ENCODE measurements at regions not wholly inside any gene's neighbourhood (a gene's known extent, or its start where the extent isn't known, plus 50 kb on each side); places are given as distances from the start of the nearest gene placed in this dataset.

GRCh38 chr7:84250452-84250851, 55.9 kb upstream of the SEMA3A start:
- H3K27ac ChIP-seq (ENCODE audit: low read length), result no peak overlapping the region
- H2AFZ ChIP-seq (ENCODE audit: low read depth, low read length), result no peak overlapping the region
- no peaks in the 10 kb centered on the region for H3K36me3 ChIP-seq (ENCODE audit: insufficient read depth, low read length)
- no peaks in the 10 kb centered on the region for H4K20me1 ChIP-seq (ENCODE audit: insufficient read depth, low read length)
- H3K9ac ChIP-seq (ENCODE audit: low read depth, low read length), result no peak overlapping the region
- no peaks in the 10 kb centered on the region for H3K79me2 ChIP-seq (ENCODE audit: insufficient read depth, low read length)
- H3K27me3 ChIP-seq (ENCODE audit: insufficient read depth, low read length, poor library complexity), result no peaks in the 10 kb centered on the region
- no peaks in the 10 kb centered on the region for H3K4me1 ChIP-seq (ENCODE audit: insufficient read depth, low read length)
- H3K9me3 ChIP-seq (ENCODE audit: insufficient read depth, low read length, severe bottlenecking), result no peaks in the 10 kb centered on the region
- H3K4me2 ChIP-seq (ENCODE audit: insufficient read depth, low read length), result no peak overlapping the region
- no peak for ATAC-seq (ENCODE audit: insufficient read depth, low read depth)
- no peak for DNase-seq
- TF ChIP-seq EZH2 (IDR thresholded peaks at IDR 0.05; ENCODE audit: borderline replicate concordance, low read depth, low read length, severe bottlenecking) (no peak), CTCF (IDR thresholded peaks at IDR 0.05; ENCODE audit: borderline replicate concordance, extremely low read depth, low read length, poor library complexity, severe bottlenecking) (no peak)
- H3K4me3 ChIP-seq (ENCODE audit: low read depth in 1 of 2, low read length in 2 of 2), result no peak overlapping the region

GRCh38 chr7:84249656-84250055, 55.1 kb upstream of the SEMA3A start:
- no peaks in the 10 kb centered on the region for H3K4me1 ChIP-seq (ENCODE audit: insufficient read depth, low read length)
- TF ChIP-seq EZH2 (IDR thresholded peaks at IDR 0.05; ENCODE audit: borderline replicate concordance, low read depth, low read length, severe bottlenecking), result no peak
- no peak for TF ChIP-seq CTCF (IDR thresholded peaks at IDR 0.05; ENCODE audit: borderline replicate concordance, extremely low read depth, low read length, poor library complexity, severe bottlenecking)

GRCh38 chr7:84248843-84249242, 54.3 kb upstream of the SEMA3A start:
- no peaks in the 10 kb centered on the region for H3K36me3 ChIP-seq (ENCODE audit: insufficient read depth, low read length)
- DNase-seq (no peak), ATAC-seq (ENCODE audit: insufficient read depth, low read depth) (no peak)
- H3K27ac ChIP-seq (ENCODE audit: low read length), result no peak overlapping the region
- H3K4me3 ChIP-seq (ENCODE audit: low read depth in 1 of 2, low read length in 2 of 2), result no peak overlapping the region
- no peak overlapping the region for H2AFZ ChIP-seq (ENCODE audit: low read depth, low read length)
- no peak overlapping the region for H3K9ac ChIP-seq (ENCODE audit: low read depth, low read length)
- no peak overlapping the region for H3K4me2 ChIP-seq (ENCODE audit: insufficient read depth, low read length)
- TF ChIP-seq EZH2 (IDR thresholded peaks at IDR 0.05; ENCODE audit: borderline replicate concordance, low read depth, low read length, severe bottlenecking), result no peak
- no peak for TF ChIP-seq CTCF (IDR thresholded peaks at IDR 0.05; ENCODE audit: borderline replicate concordance, extremely low read depth, low read length, poor library complexity, severe bottlenecking)
- H4K20me1 ChIP-seq (ENCODE audit: insufficient read depth, low read length), result no peaks in the 10 kb centered on the region
- no peaks in the 10 kb centered on the region for H3K79me2 ChIP-seq (ENCODE audit: insufficient read depth, low read length)
- no peaks in the 10 kb centered on the region for H3K27me3 ChIP-seq (ENCODE audit: insufficient read depth, low read length, poor library complexity)
- H3K9me3 ChIP-seq (ENCODE audit: insufficient read depth, low read length, severe bottlenecking), result no peaks in the 10 kb centered on the region
- H3K4me1 ChIP-seq (ENCODE audit: insufficient read depth, low read length), result no peaks in the 10 kb centered on the region

More at GRCh38 chr7:84249656-84250055, 55.1 kb upstream of the SEMA3A start:
- H3K27me3 ChIP-seq (ENCODE audit: insufficient read depth, low read length, poor library complexity), result no peaks in the 10 kb centered on the region
- no peak overlapping the region for H3K4me2 ChIP-seq (ENCODE audit: insufficient read depth, low read length)
- no peak overlapping the region for H3K9ac ChIP-seq (ENCODE audit: low read depth, low read length)
- no peaks in the 10 kb centered on the region for H4K20me1 ChIP-seq (ENCODE audit: insufficient read depth, low read length)
- no peak overlapping the region for H3K4me3 ChIP-seq (ENCODE audit: low read depth in 1 of 2, low read length in 2 of 2)
- H2AFZ ChIP-seq (ENCODE audit: low read depth, low read length), result no peak overlapping the region
- no peaks in the 10 kb centered on the region for H3K79me2 ChIP-seq (ENCODE audit: insufficient read depth, low read length)
- no peak overlapping the region for H3K27ac ChIP-seq (ENCODE audit: low read length)
- ATAC-seq (ENCODE audit: insufficient read depth, low read depth) (no peak), DNase-seq (no peak)
- no peaks in the 10 kb centered on the region for H3K9me3 ChIP-seq (ENCODE audit: insufficient read depth, low read length, severe bottlenecking)
- H3K36me3 ChIP-seq (ENCODE audit: insufficient read depth, low read length), result no peaks in the 10 kb centered on the region

- ATAC-seq (ENCODE audit: insufficient read depth, low read depth) (no peak), DNase-seq (no peak)
- TF ChIP-seq CTCF (IDR thresholded peaks at IDR 0.05; ENCODE audit: borderline replicate concordance, extremely low read depth, low read length, poor library complexity, severe bottlenecking) (no peak), EZH2 (IDR thresholded peaks at IDR 0.05; ENCODE audit: borderline replicate concordance, low read depth, low read length, severe bottlenecking) (no peak)
- Histone ChIP-seq H3K9ac (ENCODE audit: low read depth, low read length) (no peak overlapping the region), H3K4me3 (ENCODE audit: low read depth in 1 of 2, low read length in 2 of 2) (no peak overlapping the region), H3K9me3 (ENCODE audit: insufficient read depth, low read length, severe bottlenecking) (no peaks in the 10 kb centered on the region), H3K27ac (ENCODE audit: low read length) (no peak overlapping the region), H3K4me2 (ENCODE audit: insufficient read depth, low read length) (no peak overlapping the region), H4K20me1 (ENCODE audit: insufficient read depth, low read length) (no peaks in the 10 kb centered on the region), H3K79me2 (ENCODE audit: insufficient read depth, low read length) (no peaks in the 10 kb centered on the region), H3K27me3 (ENCODE audit: insufficient read depth, low read length, poor library complexity) (no peaks in the 10 kb centered on the region), H2AFZ (ENCODE audit: low read depth, low read length) (no peak overlapping the region), H3K36me3 (ENCODE audit: insufficient read depth, low read length) (no peaks in the 10 kb centered on the region), H3K4me1 (ENCODE audit: insufficient read depth, low read length) (no peaks in the 10 kb centered on the region)
Observed at GRCh38 chr7:84248267-84248666, 53.7 kb upstream of the SEMA3A start.

Measured in DND-41 (cell line).